GM18907 (cell line): ENCODE measurements at regions not wholly inside any gene's neighbourhood (a gene's known extent, or its start where the extent isn't known, plus 50 kb on each side); places are given as distances from the start of the nearest gene placed in this dataset.

Experiments
- ATAC-seq: cut with Tn5 transposase; IDR thresholded peaks from one replicate; pipeline ENCODE4 v1.9.1; 2021; ENCODE audit warnings: mild to moderate bottlenecking, moderate library complexity; ENCODE audit not compliant: unreplicated experiment

DNA sequence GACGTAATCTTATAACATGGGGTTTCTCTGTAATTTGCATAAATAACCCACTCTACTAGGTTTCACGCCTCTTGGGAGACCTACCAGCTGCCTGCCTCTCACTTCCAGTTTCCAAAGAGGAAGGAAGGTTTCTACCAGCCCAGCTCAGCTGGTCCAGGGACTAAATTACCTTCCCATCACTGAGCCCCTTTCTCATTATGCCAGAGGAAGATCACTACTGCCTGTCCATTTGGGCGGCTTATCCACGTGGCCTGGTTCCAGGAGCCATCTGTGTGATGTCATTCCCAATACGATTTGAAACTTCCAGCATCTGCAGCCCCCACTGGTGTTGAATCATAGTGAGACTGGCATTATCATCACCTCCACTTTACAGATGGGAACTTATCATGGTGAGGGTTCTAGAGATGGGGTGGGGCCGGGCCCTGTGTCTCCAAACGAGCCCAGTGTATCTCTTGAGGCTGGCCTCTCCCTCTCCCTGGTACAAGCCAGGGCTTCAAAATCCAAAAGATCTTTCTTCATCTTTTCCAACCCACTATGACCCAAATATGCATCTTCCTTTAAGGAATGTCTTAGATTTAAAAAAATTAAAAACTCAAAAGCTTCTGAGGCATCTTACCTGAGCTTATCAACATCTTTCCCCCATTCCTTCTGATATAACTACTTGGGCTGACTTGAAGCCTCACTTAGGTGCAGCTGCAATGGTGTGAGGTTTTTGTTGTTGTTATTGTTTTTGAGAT is 140.8 kb downstream of the DDX1 start:
- peak; percentile 96 for ATAC-seq

DNA sequence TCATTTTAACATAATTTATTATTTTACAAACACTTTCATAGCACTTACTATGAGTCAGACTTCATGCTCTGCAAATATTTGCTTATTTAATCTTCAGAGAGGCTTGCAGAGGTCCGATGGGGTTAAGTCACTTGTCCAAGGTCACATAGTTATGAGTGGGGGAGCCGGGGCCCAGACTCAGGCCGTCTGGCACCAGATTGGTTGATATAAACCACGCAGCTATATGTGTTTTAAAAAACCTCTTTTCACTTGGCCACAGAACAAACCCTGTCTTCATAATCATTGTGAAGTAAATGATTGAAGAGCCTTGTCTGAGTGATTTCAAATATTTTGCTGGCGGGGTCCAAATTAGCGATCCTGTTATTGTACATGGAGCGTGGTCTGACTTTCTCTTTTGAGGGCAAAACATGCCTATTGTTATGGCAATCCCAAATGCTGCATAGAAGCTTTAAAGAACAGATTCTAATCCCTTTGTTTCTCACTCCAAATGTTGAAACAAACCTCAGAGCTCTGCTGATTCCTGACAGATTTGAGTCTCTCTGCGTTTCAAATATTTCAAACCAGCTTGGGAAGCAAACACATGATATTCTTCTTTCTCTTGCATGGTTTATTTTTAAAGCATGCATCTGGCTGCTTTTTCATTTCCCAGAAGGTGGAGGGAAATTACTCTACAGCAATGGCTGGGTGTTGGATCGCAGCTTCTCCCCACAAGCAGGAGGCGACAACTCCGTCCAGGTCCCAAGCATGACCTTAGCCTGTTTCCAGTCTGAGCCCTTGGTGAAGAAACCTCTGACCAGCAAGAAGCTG is 142.4 kb downstream of the DDX1 start:
- no peak for ATAC-seq

DNA sequence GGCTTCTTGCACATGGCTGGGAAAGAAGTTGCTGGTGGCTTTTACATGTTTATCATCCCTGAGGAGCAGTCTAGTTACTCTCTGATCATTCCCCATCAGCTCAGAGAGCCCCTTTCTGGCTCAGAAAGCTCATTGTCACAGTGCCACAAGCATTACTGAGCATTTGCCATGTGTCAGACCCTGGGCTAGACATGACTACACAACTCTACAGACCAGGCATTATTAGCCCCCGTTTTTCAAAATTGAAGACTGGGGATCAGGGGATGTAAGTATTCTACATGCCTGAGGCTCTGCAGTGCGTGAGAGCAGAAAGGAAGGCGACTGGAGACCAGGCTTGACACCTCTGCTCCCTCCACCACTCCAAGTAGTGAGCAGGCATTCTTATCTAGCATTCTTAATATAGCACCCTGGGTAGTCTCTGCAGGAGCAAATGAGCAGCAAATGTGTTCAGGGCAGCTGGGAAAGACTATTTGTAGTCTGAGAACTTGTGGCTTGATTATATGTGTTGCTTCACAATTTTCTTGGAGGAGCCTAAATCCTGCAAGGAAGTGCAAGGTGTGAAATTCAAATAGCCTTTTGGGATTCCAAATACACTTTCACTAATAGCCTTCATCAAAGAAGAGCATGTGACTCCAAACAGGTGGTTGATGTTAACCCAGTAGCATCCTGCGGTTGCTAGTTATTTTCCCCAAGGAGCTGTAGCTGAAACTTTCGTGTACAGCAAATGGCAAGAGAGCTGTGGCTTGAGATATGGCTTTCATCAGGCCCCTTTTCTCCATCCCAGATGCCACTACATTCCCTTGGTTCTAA is 143.2 kb downstream of the DDX1 start:
- ATAC-seq: no peak

DNA sequence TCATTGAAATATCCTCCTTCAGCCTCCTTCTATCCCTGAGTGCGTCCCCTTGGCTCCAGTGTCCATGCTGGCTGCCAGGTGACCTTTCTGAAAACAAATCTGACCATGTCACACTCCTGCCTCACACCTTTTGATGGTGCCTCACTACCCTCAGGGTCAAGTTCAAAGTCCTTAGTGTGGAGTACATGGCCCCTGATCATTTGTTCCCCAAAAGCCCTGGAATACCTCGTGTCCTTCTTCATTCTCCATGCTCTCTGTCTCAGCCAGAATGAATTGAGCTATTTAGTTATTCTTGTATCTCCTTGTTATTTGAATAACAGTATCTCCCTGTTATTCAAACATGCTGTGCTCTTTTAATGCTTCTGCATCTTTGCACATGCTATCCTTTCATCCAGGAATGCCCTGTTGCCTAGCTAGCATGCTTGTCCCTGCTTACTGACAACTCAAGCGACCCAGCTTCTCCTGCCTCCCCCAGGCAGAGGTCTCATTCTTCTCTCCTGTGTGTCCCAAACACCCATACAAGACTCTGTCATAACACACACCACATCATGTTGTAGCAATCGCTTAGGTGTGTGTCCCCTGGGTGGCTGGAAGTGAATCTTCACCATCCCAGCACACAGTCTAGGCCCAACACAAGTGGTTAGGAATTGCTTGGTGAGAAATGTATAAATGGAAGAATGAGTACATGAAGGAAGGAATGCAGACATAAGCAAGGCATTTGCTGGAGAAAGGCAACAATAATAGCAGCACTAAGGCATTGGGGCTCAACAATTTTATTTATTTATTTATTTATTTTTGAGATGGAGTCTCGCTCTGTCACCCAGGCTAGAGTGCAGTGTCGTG is 144.0 kb downstream of the DDX1 start:
- ATAC-seq: no peak

DNA sequence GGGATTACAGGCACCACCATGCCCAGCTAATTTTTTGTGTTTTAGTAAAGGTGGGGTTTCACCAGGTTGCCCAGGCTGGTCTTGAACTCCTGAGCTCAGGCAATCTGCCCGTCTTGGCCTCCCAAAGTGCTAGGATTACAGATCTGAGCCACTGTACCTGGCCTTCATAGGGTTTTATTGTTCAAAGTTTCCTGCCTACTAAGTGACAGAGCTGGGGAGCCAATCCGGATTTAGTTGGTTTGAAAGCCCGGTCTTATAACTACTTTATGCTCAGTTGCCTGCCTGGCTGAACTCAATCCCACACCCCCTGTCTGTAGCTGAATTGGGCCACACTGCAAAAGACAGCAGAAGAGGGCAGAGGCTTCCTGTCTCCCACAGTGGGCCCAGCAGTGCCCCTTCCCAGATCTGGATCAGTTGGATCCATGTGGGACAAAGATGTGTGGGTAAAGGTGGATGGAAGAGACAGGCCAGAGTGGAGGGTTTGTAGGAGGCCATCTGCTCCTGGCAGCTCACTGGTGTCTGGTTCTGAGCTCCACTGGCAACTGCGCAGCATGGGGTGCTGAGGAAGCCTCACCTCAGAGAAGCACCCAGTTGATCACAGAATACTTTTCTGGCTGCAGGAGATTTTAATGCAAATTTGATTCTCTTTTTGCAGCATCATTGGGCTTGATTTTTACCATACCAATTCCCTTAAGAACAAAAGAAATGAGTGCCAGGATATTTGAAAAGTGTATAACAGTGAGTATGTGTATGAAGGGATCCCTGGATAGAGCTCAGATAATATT is 144.9 kb downstream of the DDX1 start:
- no peak for ATAC-seq

DNA sequence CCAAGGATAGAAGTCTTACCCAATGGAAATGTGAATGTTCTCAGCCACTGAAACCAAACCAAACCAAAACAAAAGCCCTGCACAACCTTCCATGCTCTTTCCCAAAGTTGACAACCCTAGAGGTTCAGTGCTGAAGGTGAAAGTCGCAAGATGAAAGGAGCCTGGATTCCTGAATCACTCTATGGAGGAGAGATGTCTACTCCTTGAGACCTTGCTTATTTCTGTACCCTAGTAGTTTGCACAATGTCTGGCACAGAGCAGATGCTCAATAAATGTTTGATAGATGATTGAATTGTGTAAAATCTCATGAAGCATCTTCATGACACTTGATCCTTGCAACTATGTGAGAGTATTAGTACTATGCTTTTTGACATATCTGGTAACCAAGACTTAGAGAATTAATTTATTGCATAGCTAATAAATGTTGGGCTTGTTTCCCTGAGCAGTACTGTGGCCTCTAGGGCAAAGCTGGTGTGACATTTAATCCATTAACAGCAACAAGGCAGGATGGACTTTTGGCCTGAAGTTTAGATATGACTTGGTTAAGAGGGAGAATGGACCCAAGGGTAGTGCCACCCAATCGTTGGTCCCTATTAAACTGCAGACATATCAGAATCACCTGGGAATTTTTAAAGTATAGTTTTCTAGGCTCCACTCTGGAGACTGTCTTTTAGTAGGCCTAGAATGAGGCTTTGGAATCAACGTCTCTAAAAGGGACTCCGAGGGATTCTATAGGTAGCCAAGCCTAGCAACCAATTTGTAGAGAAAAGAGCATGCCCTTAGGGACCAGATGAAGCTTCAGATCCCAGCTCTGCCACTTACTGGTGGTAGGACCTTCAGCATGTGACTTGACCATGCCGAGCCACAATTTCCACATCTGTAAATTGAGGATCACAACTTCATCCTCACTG is 145.9 kb downstream of the DDX1 start:
- no peak for ATAC-seq

DNA sequence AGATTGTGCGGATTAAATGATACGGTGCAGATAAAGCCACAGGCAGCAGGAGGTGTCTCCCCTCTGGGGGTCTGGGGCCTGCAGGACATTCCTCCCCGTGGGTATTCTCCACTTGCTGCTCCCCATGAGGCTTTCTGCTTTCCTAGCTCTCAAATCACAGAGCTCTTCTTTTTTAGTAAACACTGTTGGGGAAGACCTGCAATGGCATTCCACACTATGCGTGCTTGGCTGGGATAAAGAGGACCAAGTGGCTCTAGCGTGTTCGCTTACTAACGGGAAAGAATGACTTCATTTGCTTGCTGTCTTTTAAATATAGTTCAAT is 146.5 kb downstream of the DDX1 start:
- ATAC-seq: no peak

DNA sequence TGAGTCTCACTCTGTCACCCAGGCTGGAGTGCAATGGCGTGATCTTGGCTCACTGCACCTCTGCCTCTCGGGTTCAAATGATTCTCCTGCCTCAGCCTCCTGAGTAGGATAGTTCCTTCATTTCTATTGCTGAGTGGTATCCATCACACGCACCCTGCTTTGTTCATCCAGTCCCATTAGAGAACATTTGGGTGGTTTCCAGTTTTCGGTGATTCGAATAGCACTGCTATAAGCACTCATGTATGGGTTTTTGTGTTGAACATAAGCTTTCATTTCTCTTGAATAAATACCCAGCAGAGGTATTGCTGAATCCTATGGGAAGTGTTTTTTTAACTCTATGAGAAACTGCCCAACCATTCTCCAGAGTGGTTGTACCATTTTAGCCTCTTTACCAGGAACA is 147.3 kb downstream of the DDX1 start:
- no peak for ATAC-seq

DNA sequence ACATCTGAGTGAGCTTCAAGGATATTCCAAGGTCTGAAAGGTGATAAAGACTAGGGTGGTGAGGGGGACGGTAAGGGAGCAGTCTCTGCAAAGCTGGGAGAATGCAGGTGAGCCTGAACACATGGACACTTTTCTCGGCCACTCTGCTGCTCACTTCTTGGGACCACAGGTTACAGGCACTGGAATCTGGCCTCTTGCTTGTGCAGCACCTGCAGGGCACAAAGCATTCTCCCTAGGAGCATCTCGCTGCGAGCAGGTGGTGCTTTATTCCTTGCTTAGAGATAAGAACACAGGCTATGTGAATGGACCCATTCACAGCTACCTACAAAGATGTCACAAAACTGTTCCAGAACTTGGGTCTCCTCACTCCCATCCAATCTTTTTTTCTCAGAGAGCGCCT is 153.2 kb downstream of the DDX1 start:
- ATAC-seq: no peak

DNA sequence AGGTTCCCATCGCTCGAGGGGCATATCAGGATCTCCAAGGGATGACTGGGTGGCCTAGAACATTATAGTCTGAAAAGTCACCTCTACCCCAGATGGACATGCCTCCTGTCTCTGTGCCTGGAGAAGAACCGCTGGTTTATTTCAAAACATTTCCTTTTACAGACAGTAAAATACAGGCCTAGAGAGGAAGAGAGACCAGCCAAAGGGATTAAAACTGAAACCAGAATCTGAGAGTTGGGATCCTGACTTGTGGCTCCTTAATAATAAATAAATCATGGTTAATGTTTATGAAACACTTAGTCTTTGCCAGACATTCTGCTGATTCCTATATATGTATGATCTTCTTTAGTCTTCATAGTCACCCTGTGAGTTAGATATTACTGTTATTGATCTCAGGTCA is 153.7 kb downstream of the DDX1 start:
- no peak for ATAC-seq

DNA sequence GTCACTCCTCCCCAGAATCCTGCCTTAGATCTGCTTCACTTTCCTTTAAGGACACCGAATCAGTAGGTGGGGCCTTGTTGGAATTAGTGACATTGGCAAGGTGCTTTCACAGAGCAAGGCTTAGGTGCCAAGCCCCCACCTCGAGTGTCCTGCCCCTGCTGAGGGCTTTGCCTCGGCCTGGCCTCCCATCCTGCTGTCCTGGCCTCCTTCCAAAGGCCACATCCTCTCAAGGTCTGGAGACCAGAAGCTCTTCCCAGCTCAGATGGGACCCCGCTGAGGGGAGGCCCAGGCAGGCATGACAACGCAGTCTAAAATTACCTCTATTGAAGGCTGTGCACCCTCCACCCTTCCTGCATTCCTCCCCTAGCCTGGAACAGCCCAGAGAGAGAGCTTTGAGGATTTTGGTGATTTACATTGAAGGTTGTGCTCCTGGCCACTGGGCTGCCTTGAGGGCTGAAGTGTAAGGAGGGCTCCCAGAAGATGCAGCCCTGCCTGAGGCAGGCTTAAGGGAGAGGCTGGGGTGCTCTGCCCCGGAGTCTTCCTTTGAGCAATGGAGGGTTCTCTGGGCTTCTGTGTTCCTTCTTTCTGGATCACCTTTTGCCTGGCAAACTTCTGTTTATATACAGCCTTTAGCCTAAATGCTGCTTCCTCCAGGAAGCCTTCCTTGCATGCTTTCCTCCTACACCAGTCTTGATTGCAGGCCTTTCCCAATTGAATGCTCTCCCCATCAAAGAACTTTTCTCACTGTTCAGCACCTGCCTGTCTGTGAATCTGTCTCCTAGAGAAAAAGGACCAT is 154.4 kb downstream of the DDX1 start:
- ATAC-seq: no peak

DNA sequence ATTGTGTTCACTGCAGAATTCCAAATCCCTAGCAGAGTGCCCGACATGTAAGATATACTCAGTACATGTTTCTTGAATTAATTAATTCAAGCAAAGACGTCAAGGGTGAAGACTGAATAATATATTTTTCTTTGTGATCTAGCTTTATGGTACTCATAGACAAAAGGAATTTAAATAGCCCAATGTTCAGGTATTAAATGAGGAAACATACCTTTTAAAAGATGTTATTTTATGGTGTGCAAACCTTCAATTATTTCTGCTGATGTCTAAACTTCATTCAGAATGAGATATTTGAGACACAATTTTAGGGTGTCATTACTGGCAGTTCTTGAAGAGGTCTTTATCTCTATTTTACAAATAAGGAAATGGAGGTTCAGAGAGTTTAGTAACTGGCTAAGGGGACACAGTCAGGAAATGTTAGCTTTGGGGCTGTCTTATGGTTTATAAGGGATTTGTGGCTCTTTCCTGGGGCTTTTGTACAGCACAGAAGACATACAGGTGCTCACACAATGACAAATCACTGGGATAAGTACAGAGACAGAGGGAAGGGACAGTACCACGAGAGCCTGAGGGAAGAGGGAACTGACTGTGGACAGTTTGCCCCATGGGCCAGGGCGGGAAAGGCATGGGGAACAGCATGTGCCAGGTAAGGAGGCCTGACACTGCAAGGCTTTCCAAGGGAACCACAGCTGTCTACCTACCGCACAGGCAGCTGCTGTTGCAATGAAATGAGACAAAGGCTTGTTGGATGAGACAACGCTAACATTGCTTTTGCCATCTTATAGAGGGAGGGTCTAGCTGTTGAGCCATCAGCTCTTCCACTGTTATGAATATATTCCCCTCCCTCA is 155.3 kb downstream of the DDX1 start:
- no peak for ATAC-seq

DNA sequence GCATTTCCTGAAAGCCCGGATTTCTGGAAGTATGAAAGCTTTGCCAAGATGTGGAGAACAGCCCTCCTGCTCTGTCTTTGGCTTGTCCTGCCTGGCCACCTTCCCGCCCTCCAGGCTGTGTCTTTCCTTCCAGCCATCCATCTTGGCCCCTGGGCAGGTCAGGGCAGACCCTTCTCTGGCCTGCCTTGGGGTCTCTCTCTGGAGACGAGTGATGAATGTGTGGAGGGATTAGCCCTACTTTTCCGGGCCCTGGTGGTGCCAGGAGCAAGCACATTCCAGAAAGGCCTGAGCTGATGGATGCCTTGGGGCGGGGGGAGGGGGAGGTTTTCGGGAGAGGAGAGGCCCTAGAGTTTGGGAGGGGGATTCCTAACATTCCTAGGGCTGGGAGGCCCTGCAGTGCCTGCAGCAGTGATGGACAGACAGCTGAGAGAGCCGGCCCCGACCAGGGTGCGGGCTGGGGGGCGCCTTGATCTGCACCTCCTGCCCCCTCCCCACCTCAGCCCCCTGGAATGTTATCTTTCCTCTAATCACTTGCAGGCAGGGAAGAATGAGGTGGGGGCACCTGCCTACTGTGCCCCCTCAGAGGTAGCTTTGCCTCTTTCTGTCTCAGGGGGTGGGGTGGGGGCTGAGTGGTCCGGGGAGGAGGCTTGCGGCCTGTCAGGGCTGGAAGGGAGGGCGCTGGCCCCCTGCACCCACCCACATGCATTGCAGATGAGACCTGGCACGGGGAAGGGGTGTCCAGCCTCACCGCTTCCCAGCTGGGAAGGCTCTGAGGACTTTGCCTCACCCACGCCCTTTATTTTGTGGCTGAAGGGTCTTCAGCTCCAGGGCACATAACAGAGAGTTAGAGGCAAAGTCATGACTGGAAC is 156.2 kb downstream of the DDX1 start:
- no peak for ATAC-seq

DNA sequence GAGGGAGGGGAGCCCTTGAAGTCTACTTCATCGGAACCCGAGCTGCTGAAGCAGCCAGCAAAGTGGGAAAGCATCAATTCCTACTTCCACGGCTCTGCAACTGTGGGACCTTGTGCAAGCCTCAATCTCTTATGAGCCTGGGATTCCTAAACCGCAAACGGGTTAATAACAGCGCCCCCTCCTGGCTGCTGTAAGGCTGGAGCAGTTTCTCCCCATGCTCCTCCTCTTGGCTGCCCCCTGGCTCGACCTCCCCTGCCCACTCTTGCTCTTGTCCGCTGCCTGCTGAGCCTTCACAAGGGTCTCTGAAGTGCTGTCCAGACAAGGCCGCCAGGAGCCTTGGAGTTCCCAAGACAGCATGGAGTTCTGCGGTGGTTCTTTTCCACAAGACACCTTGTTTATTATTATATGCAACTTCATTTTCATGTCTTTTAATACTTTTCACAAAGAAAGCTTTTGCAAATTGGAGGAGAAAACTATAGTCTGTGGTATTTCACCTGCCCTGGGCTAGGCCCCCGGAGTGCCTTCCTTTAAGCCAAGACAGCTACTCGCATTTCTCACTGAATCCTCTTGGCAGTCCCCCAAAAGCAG is 157.2 kb downstream of the DDX1 start:
- no peak for ATAC-seq

DNA sequence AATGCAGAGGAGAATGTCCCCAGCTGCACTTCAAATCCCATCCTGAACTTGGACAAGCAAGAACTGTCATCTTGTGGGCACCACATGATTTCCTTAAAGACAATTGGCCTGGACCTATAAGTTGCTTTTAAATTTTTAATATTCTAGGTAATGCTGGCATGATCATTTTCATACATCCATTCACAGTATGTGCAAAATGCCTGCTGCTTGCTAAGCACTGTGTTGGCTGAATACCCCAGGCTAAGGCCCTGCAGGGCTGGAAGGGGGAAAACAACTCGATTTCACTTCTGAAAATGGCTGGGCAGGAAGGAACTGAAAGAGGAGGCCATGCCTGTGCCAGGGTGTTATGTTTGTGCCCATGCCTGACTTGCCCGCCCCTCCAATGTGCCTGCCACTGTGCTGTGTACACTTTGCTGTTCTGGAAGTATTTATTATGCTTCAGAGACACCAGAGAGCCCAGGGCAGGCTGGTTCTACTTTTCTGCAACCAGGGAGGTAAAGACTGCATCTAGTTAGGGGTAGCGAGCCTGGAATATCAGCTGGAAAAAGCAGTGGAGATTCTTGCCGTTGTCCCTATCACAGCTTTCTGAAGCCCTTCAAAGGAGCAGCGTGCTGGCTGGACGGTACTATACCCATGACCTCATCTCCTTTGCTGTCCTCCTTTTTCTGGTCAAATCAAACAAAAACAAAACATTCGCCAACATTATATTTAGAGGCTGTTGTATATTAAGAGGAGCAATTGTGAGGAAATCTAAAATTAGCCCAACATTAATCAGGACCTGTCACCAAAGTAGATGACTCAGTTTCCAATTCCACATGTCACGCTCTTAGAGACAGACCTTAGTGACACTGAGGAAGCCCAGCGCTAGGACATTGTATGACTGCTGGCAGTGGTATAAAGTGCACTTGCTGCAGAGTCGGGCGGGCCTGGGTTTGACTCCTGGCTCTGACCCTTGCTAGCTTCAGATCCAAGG is 158.1 kb downstream of the DDX1 start:
- no peak for ATAC-seq
